ENCODE measurements at regions not wholly inside any gene's neighbourhood (a gene's known extent, or its start where the extent isn't known, plus 50 kb on each side); places are given as distances from the start of the nearest gene placed in this dataset.

DNA sequence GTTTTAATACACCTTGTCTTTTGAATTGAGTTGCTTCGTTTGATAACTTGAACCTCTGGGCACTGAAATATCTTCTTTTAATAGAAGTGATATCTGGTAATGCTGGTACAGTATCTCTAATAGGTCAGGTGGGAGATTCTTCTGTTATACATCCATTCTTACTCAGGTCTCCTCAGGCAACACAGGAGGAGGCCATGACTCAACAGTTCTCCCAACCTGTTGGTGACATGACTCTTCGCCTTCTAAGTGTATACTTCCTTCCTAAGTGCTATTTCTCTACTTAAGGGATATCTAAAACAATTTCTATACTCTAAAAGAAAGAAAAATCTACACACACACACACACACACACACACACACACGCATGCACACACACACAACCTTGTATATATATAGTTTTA lies 509.1 kb downstream of the PCNX1 start:
- TF ChIP-seq CTCF (IDR thresholded peaks at IDR 0.05), result no peak
- no peak for TF ChIP-seq POLR2A (IDR thresholded peaks at IDR 0.05; ENCODE audit: low read depth)
- no peak for TF ChIP-seq EP300 (IDR thresholded peaks at IDR 0.05)
- TF ChIP-seq POLR2AphosphoS5 (IDR thresholded peaks at IDR 0.05), result no peak

Data from esophagus muscularis mucosa (tissue), 4 donors.